ENCODE measurements at regions not wholly inside any gene's neighbourhood (a gene's known extent, or its start where the extent isn't known, plus 50 kb on each side); places are given as distances from the start of the nearest gene placed in this dataset.
"Not testable (repeated sequence)": the region's sequence is repeated elsewhere in the genome, so short reads cannot be mapped to it uniquely, and the experiment has no call there.

DNA sequence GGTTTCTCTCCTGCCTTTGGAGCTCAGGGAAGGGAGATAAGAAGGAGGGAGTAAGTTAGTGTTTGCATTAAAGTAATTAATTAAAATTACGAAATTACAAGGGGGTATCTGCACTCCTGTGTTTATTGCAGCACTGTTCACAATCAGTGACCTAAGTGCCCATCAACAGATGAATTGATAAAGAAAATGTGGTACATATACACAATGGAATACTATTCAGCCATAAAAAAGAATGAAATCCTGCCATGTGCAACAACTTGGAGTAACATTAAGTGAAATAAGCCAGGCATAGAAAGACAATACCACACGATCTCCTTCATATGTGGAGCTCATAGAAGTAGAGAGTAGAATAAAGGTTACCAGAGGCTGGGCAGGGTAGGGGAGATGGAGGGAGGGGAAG is 202.0 kb downstream of the SHQ1 start:
- no peaks in the 10 kb centered on the region for H3K4me1 ChIP-seq (ENCODE audit: control insufficient read depth, insufficient read depth, low read length)
- no peaks in the 10 kb centered on the region for H3K9me3 ChIP-seq (replicated peaks; ENCODE audit: control insufficient read depth, low read depth, low read length)
- peaks cover 4% of the 10 kb centered on the region for H3K27me3 ChIP-seq (ENCODE audit: control insufficient read depth, insufficient read depth, low read length)

DNA sequence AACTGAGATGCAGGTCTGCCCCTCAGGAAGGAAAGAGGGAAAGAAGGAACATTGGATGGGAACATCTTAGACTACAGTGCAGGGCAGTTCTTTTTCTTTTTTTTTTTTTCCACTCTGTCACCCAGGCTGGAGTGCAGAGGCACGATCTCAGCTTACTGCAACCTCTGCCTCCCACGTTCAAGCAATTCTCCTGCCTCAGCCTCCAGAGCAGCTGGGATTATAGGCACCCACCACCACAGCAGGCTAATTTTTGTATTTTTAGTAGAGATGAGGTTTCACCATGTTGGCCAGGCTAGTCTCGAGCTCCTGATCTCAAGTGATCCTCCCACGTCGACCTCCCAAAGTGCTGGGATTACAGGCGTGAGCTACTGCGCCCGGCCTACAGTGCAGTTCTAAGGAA is 204.6 kb downstream of the SHQ1 start:
- H3K4me1 ChIP-seq (ENCODE audit: control insufficient read depth, insufficient read depth, low read length); H3K36me3 ChIP-seq (ENCODE audit: control insufficient read depth, insufficient read depth, low read length); DNase-seq; H3K9me3 ChIP-seq (replicated peaks; ENCODE audit: control insufficient read depth, low read depth, low read length); H3K27ac ChIP-seq (ENCODE audit: low read length); H3K4me3 ChIP-seq (ENCODE audit: low read length): not testable (repeated sequence)
- H3K27me3 ChIP-seq (ENCODE audit: control insufficient read depth, insufficient read depth, low read length) = peaks cover 11% of the 10 kb centered on the region
- 88% methylated on average over 6 of the region's 8 CpGs for WGBS (ENCODE audit: insufficient coverage)

More for the DNA sequence above, 202.0 kb downstream of the SHQ1 start:
- WGBS (ENCODE audit: insufficient coverage) = no CpG with 5 or more reads among the region's 2 CpGs
- Histone ChIP-seq H3K36me3 (ENCODE audit: control insufficient read depth, insufficient read depth, low read length) (no peaks in the 10 kb centered on the region), H3K4me3 (ENCODE audit: low read length) (no peak overlapping the region), H3K27ac (ENCODE audit: low read length) (no peak overlapping the region)
- DNase-seq = no peak

DNA sequence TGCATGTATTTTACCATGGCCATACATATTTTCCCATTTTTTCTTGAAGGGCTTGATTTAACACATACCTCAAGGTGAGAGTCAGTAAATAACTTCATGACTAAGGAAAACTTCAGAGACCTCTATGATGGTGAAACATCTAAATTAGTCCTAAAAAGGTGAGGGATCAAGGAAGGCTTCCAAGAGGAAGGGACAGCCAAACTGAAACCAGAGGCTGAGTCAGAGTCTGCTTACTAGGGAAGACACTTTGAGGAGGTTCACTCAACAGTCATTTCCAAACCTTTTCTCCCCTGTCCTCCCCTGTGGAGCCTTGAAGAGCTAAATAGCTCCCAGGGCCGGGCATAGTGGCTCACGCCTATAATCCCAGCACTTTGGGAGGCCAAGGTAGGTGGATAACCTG is 206.6 kb downstream of the SHQ1 start:
- no peaks in the 10 kb centered on the region for H3K4me1 ChIP-seq (ENCODE audit: control insufficient read depth, insufficient read depth, low read length)
- no peak overlapping the region for H3K4me3 ChIP-seq (ENCODE audit: low read length)
- H3K27me3 ChIP-seq (ENCODE audit: control insufficient read depth, insufficient read depth, low read length) = peaks cover 13% of the 10 kb centered on the region
- H3K36me3 ChIP-seq (ENCODE audit: control insufficient read depth, insufficient read depth, low read length) = no peaks in the 10 kb centered on the region
- no peaks in the 10 kb centered on the region for H3K9me3 ChIP-seq (replicated peaks; ENCODE audit: control insufficient read depth, low read depth, low read length)
- DNase-seq = no peak
- no CpG with 5 or more reads among the region's 2 CpGs for WGBS (ENCODE audit: insufficient coverage)
- H3K27ac ChIP-seq (ENCODE audit: low read length) = no peak overlapping the region

DNA sequence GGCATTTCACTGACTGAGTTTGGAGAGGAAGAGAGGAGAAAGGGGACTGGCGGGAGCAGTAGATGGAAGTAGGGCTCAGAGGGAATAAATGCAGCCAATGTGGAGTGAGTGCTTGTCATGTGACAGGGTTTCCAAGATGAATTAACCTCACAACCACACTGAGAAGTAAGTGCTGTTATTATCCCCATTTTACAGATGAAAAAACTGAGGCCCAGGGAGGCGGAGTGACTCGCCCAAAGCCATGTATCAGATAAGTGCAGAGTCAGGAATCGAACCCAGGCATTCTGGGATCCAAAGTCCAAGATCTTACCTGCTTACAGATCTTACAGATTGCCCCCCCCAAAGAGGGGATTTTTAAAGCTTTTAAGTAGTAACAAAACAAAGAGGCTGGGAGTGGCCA is 207.2 kb downstream of the SHQ1 start:
- WGBS (ENCODE audit: insufficient coverage) = no CpG with 5 or more reads among the region's 4 CpGs
- no peak for DNase-seq
- Histone ChIP-seq H3K4me3 (ENCODE audit: low read length) (no peak overlapping the region), H3K27ac (ENCODE audit: low read length) (no peak overlapping the region), H3K4me1 (ENCODE audit: control insufficient read depth, insufficient read depth, low read length) (no peaks in the 10 kb centered on the region), H3K27me3 (ENCODE audit: control insufficient read depth, insufficient read depth, low read length) (peaks cover 15% of the 10 kb centered on the region), H3K36me3 (ENCODE audit: control insufficient read depth, insufficient read depth, low read length) (no peaks in the 10 kb centered on the region), H3K9me3 (replicated peaks; ENCODE audit: control insufficient read depth, low read depth, low read length) (no peaks in the 10 kb centered on the region)

DNA sequence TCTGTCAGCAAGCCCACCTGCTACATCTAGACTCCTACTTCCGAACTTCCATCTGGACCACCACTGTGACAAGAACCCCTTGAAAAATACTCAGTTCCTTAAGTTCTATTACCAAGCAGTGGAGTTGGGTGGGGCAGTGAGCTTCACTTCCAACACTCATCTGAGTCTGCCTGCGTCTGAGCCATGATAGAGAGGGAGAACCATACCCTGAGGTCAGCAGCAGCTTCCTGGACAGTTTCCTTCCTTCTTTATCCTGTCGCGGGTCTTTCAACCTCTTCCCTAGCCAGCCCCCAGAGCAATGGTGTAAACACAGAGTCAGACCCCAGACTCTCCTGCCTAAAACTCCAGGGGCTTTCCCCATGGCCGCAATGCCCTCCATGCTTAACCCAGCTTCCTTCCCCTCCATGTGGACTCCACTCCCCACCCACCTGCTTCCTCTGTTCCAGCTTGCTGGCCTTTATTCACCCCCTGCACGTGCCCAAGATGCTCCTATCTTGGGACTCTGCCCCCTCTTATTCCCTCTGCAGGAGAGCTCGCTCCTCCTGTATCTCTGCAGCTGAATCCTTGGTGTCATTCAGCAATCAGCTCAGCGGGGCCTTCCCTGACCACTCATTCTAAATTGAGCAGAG is 211.2 kb downstream of the SHQ1 start:
- no peak overlapping the region for H3K4me3 ChIP-seq (ENCODE audit: low read length)

DNA sequence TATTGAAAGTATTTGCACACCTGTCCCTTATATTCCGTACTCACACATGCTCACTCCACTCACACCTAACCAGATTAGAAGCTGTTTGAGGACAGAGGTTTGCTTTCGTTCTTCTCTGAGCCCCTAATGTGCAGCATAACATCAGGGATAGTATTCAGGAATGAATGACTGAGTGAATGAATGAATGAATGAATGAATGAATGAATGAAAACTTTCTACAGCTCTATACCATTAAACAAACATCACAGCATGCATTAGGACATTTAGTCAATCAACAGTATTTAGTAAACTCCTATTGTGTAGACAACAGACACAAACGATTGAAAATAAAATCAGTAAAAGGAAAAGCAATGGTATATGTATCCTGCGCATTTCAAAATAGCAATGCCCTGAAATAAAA is 212.7 kb downstream of the SHQ1 start:
- H3K9me3 ChIP-seq (replicated peaks; ENCODE audit: control insufficient read depth, low read depth, low read length) = peaks cover 4% of the 10 kb centered on the region
- no peaks in the 10 kb centered on the region for H3K36me3 ChIP-seq (ENCODE audit: control insufficient read depth, insufficient read depth, low read length)
- no peak overlapping the region for H3K4me3 ChIP-seq (ENCODE audit: low read length)
- H3K4me1 ChIP-seq (ENCODE audit: control insufficient read depth, insufficient read depth, low read length) = peaks cover 2% of the 10 kb centered on the region
- peaks cover 5% of the 10 kb centered on the region for H3K27me3 ChIP-seq (ENCODE audit: control insufficient read depth, insufficient read depth, low read length)
- H3K27ac ChIP-seq (ENCODE audit: low read length) = no peak overlapping the region
- WGBS (ENCODE audit: insufficient coverage) = no CpG with 5 or more reads among the region's 4 CpGs
- no peak for DNase-seq

More for the DNA sequence above, 211.2 kb downstream of the SHQ1 start:
- Histone ChIP-seq H3K27me3 (ENCODE audit: control insufficient read depth, insufficient read depth, low read length) (peaks cover 12% of the 10 kb centered on the region), H3K4me1 (ENCODE audit: control insufficient read depth, insufficient read depth, low read length) (no peaks in the 10 kb centered on the region), H3K9me3 (replicated peaks; ENCODE audit: control insufficient read depth, low read depth, low read length) (no peaks in the 10 kb centered on the region), H3K27ac (ENCODE audit: low read length) (no peak overlapping the region), H3K36me3 (ENCODE audit: control insufficient read depth, insufficient read depth, low read length) (no peaks in the 10 kb centered on the region)
- DNase-seq = no peak
- WGBS (ENCODE audit: insufficient coverage) = 53% methylated on average over 7 of the region's 8 CpGs

DNA sequence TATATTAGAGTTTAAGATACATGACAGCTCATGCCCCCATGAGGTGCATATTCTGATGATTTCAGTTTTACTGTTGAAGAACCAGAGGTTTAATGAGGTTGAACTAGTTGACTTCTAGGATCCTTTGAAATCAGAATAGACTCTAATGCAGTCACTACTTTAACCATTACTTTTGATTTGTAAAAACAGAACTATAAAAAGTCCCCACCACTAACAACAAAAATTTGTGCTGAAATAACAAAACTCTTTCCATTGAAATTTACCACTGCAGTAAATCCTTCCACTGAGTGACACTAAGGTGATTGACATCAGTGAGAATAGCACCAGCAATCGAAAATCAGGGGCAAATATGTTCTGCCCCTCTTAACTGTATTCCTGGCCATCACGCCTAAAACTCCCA is 214.1 kb downstream of the SHQ1 start:
- no peak overlapping the region for H3K27ac ChIP-seq (ENCODE audit: low read length)
- H3K4me3 ChIP-seq (ENCODE audit: low read length) = no peak overlapping the region
- H3K4me1 ChIP-seq (ENCODE audit: control insufficient read depth, insufficient read depth, low read length) = peaks cover 7% of the 10 kb centered on the region
- no CpG with 5 or more reads among the region's 2 CpGs for WGBS (ENCODE audit: insufficient coverage)
- peaks cover 4% of the 10 kb centered on the region for H3K9me3 ChIP-seq (replicated peaks; ENCODE audit: control insufficient read depth, low read depth, low read length)
- no peaks in the 10 kb centered on the region for H3K36me3 ChIP-seq (ENCODE audit: control insufficient read depth, insufficient read depth, low read length)
- DNase-seq = no peak
- H3K27me3 ChIP-seq (ENCODE audit: control insufficient read depth, insufficient read depth, low read length) = peaks cover 4% of the 10 kb centered on the region

DNA sequence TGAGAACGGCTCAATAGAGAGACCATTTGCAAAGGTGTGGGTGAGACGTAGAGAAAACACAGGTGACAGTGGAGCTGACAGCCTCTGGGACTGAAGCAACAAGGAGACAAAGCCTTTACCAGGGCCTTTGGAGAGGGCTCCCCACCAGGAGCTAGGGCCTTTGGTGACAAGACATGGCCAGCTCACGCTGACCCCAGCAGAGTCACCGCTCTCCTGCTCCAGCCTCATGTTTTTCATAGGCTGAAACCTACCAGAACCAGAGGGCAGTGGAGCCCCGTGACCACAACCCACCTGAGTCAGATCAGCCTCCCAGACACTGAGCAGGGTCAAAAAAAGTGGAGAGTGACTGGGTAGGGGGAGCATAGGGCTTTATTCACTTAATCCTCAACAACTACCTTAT is 214.7 kb downstream of the SHQ1 start:
- no peaks in the 10 kb centered on the region for H3K36me3 ChIP-seq (ENCODE audit: control insufficient read depth, insufficient read depth, low read length)
- no peak for DNase-seq
- H3K9me3 ChIP-seq (replicated peaks; ENCODE audit: control insufficient read depth, low read depth, low read length) = peaks cover 4% of the 10 kb centered on the region
- 97% methylated on average over 4 of the region's 5 CpGs for WGBS (ENCODE audit: insufficient coverage)
- peaks cover 4% of the 10 kb centered on the region for H3K27me3 ChIP-seq (ENCODE audit: control insufficient read depth, insufficient read depth, low read length)
- no peak overlapping the region for H3K27ac ChIP-seq (ENCODE audit: low read length)
- no peak overlapping the region for H3K4me3 ChIP-seq (ENCODE audit: low read length)
- H3K4me1 ChIP-seq (ENCODE audit: control insufficient read depth, insufficient read depth, low read length) = peaks cover 7% of the 10 kb centered on the region

DNA sequence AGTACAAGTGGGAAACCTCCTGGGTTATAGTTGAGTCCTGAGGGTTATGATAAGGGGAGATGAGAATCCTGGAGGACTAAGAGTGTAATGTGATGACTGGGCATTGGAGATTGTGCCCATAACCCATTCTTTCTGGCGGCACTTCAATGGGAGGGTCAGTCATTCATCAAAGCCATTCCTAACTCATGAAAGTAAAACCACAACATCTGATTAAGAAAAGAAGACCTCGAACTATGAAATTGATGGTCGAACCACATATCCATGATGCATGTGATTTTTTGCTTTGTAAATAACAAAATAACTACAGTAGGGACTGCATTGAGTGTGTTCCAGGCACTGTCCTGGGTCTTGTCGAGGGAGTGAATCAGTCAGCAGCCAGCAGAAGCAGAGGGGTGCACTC is 215.1 kb downstream of the SHQ1 start:
- Histone ChIP-seq H3K4me1 (ENCODE audit: control insufficient read depth, insufficient read depth, low read length) (peaks cover 7% of the 10 kb centered on the region), H3K36me3 (ENCODE audit: control insufficient read depth, insufficient read depth, low read length) (no peaks in the 10 kb centered on the region), H3K9me3 (replicated peaks; ENCODE audit: control insufficient read depth, low read depth, low read length) (peaks cover 4% of the 10 kb centered on the region), H3K27me3 (ENCODE audit: control insufficient read depth, insufficient read depth, low read length) (peaks cover 4% of the 10 kb centered on the region), H3K27ac (ENCODE audit: low read length) (no peak overlapping the region), H3K4me3 (ENCODE audit: low read length) (no peak overlapping the region)
- WGBS (ENCODE audit: insufficient coverage) = 82% methylated on average over 1 of the region's 4 CpGs
- no peak for DNase-seq

DNA sequence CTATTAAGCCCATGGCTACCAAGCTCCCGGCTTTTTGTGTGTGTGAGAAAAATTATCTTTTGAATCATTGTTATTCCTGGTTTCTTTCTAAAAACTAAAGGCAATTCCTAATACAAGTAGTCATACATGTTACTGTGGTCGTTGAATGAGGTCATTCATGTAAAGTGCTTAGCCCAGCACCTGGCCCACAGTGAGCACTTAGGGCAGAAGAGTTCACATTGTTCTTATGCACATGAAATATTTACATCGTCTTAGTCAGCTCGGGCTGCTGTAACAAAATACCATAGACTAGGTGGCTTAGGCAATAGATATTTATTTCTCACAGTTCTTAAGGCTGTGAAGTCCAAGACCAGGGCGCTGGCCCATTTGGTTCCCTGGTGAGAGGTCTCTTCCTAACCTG is 216.1 kb downstream of the SHQ1 start:
- 80% methylated on average over 1 of the region's 5 CpGs for WGBS (ENCODE audit: insufficient coverage)
- H3K36me3 ChIP-seq (ENCODE audit: control insufficient read depth, insufficient read depth, low read length) = no peaks in the 10 kb centered on the region

DNA sequence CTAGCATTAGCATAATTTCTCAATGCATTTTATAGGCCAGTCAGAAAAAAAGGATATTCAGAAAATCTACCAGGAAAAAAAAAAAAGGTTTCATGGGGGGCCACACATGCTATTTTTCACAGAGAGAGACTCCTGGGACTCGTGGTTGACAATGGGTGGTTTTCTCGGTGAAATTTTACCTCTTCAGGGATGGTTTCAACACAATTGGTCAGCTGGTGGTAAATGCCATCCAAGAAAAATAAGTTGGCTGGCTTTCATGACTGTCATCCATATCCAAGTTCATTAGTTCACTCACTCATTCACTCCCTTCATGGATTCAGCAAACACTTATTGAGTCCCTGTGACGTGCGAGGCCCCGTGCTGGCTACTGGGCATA is 217.3 kb downstream of the SHQ1 start:
- no peak for DNase-seq
- Histone ChIP-seq H3K36me3 (ENCODE audit: control insufficient read depth, insufficient read depth, low read length) (no peaks in the 10 kb centered on the region), H3K27me3 (ENCODE audit: control insufficient read depth, insufficient read depth, low read length) (no peaks in the 10 kb centered on the region), H3K4me1 (ENCODE audit: control insufficient read depth, insufficient read depth, low read length) (peaks cover 7% of the 10 kb centered on the region), H3K4me3 (ENCODE audit: low read length) (no peak overlapping the region), H3K27ac (ENCODE audit: low read length) (no peak overlapping the region), H3K9me3 (replicated peaks; ENCODE audit: control insufficient read depth, low read depth, low read length) (peaks cover 4% of the 10 kb centered on the region)
- WGBS (ENCODE audit: insufficient coverage) = 94% methylated on average over 4 of the region's 5 CpGs

More for the DNA sequence above, 216.1 kb downstream of the SHQ1 start:
- Histone ChIP-seq H3K27me3 (ENCODE audit: control insufficient read depth, insufficient read depth, low read length) (peaks cover 4% of the 10 kb centered on the region), H3K9me3 (replicated peaks; ENCODE audit: control insufficient read depth, low read depth, low read length) (peaks cover 4% of the 10 kb centered on the region), H3K4me1 (ENCODE audit: control insufficient read depth, insufficient read depth, low read length) (peaks cover 7% of the 10 kb centered on the region), H3K27ac (ENCODE audit: low read length) (no peak overlapping the region), H3K4me3 (ENCODE audit: low read length) (no peak overlapping the region)
- no peak for DNase-seq

All from muscle of leg (tissue), 3 donors.